Skeletal muscle satellite cell (primary cell): ENCODE measurements at regions not wholly inside any gene's neighbourhood (a gene's known extent, or its start where the extent isn't known, plus 50 kb on each side); places are given as distances from the start of the nearest gene placed in this dataset.
"Not testable (repeated sequence)": the region's sequence is repeated elsewhere in the genome, so short reads cannot be mapped to it uniquely, and the experiment has no call there.

Experiments
- H3K27me3 ChIP-seq: 2 replicates; pipeline ENCODE4 v1.7.0; 2013; ENCODE audit warnings: low read length; ENCODE audit not compliant: control insufficient read depth, insufficient read depth
- H3K36me3 ChIP-seq: 2 replicates; pipeline ENCODE4 v1.7.0; 2013; ENCODE audit warnings: mild to moderate bottlenecking, control low read depth, low read length; ENCODE audit not compliant: insufficient read depth
- H3K4me1 ChIP-seq: 2 replicates; pipeline ENCODE4 v1.7.0; 2013; ENCODE audit warnings: low read length; ENCODE audit not compliant: control insufficient read depth, insufficient read depth
- H3K4me2 ChIP-seq: 2 replicates; pipeline ENCODE4 v1.7.0; 2013; ENCODE audit warnings: mild to moderate bottlenecking, low read length
- H3K4me3 ChIP-seq: 2 replicates; pipeline ENCODE4 v1.7.0; 2013; ENCODE audit warnings: low read length
- H3K9ac ChIP-seq: 2 replicates; pipeline ENCODE4 v1.7.0; 2013; ENCODE audit warnings: mild to moderate bottlenecking, low read depth, low read length, moderate library complexity
- H3K9me3 ChIP-seq: replicated peaks from 2 replicates; pipeline ENCODE4 v1.7.0; 2013; ENCODE audit warnings: mild to moderate bottlenecking, control low read depth, low read length

- H3K27me3 ChIP-seq, result no peaks in the 10 kb centered on the region
- no peaks in the 10 kb centered on the region for H3K9me3 ChIP-seq
- H3K9ac ChIP-seq, result no peak overlapping the region
- no peaks in the 10 kb centered on the region for H3K4me1 ChIP-seq
- H3K36me3 ChIP-seq, result no peaks in the 10 kb centered on the region
- no peak overlapping the region for H3K4me3 ChIP-seq
- H3K4me2 ChIP-seq, result no peak overlapping the region
These were observed 388.6 kb upstream of the MBL2 start for GRCh38 chr10:53161231-53161630.

- H3K27me3 ChIP-seq, H3K4me2 ChIP-seq, H3K4me3 ChIP-seq, H3K9me3 ChIP-seq, H3K9ac ChIP-seq, H3K36me3 ChIP-seq, H3K4me1 ChIP-seq: not testable (repeated sequence)
These were observed 383.1 kb upstream of the MBL2 start for GRCh38 chr10:53155674-53156073.

- Histone ChIP-seq H3K4me3 (no peak overlapping the region), H3K4me1 (no peaks in the 10 kb centered on the region), H3K9ac (no peak overlapping the region), H3K4me2 (no peak overlapping the region), H3K27me3 (no peaks in the 10 kb centered on the region), H3K36me3 (no peaks in the 10 kb centered on the region), H3K9me3 (peaks cover 3% of the 10 kb centered on the region)
These were observed 381.2 kb upstream of the MBL2 start for GRCh38 chr10:53153831-53154230.

- H3K4me3 ChIP-seq, result no peak overlapping the region
- H3K9ac ChIP-seq, result no peak overlapping the region
These were observed 367.9 kb upstream of the MBL2 start for GRCh38 chr10:53140506-53140905.

GRCh38 chr10:53135897-53136253, 363.3 kb upstream of the MBL2 start:
- no peak overlapping the region for H3K9ac ChIP-seq
- H3K36me3 ChIP-seq, result no peaks in the 10 kb centered on the region
- H3K27me3 ChIP-seq, result no peaks in the 10 kb centered on the region
- no peak overlapping the region for H3K4me3 ChIP-seq
- H3K4me1 ChIP-seq, result no peaks in the 10 kb centered on the region
- H3K9me3 ChIP-seq, result no peaks in the 10 kb centered on the region
- no peak overlapping the region for H3K4me2 ChIP-seq

More at GRCh38 chr10:53140506-53140905, 367.9 kb upstream of the MBL2 start:
- Histone ChIP-seq H3K27me3 (no peaks in the 10 kb centered on the region), H3K4me2 (no peak overlapping the region), H3K36me3 (no peaks in the 10 kb centered on the region), H3K9me3 (no peaks in the 10 kb centered on the region), H3K4me1 (no peaks in the 10 kb centered on the region)

- Histone ChIP-seq H3K4me1 (no peaks in the 10 kb centered on the region), H3K4me3 (no peak overlapping the region), H3K9ac (no peak overlapping the region), H3K36me3 (no peaks in the 10 kb centered on the region), H3K27me3 (no peaks in the 10 kb centered on the region), H3K4me2 (no peak overlapping the region), H3K9me3 (no peaks in the 10 kb centered on the region)
These were observed 362.8 kb upstream of the MBL2 start for GRCh38 chr10:53135213-53135896.

- no peaks in the 10 kb centered on the region for H3K9me3 ChIP-seq
- no peaks in the 10 kb centered on the region for H3K4me1 ChIP-seq
- H3K9ac ChIP-seq, result no peak overlapping the region
- H3K4me2 ChIP-seq, result no peak overlapping the region
- no peaks in the 10 kb centered on the region for H3K36me3 ChIP-seq
- H3K4me3 ChIP-seq, result no peak overlapping the region
- no peaks in the 10 kb centered on the region for H3K27me3 ChIP-seq
These were observed 361.5 kb upstream of the MBL2 start for GRCh38 chr10:53134050-53134449.

GRCh38 chr10:53130337-53130736, 357.8 kb upstream of the MBL2 start:
- Histone ChIP-seq H3K4me1 (no peaks in the 10 kb centered on the region), H3K4me2 (no peak overlapping the region), H3K4me3 (no peak overlapping the region), H3K9ac (no peak overlapping the region), H3K9me3 (no peaks in the 10 kb centered on the region), H3K36me3 (no peaks in the 10 kb centered on the region), H3K27me3 (no peaks in the 10 kb centered on the region)

GRCh38 chr10:53127686-53128085, 355.1 kb upstream of the MBL2 start:
- Histone ChIP-seq H3K9ac (no peak overlapping the region), H3K9me3 (no peaks in the 10 kb centered on the region), H3K4me3 (no peak overlapping the region), H3K36me3 (no peaks in the 10 kb centered on the region), H3K27me3 (no peaks in the 10 kb centered on the region), H3K4me1 (no peaks in the 10 kb centered on the region), H3K4me2 (no peak overlapping the region)

- H3K36me3 ChIP-seq, result no peaks in the 10 kb centered on the region
- no peaks in the 10 kb centered on the region for H3K27me3 ChIP-seq
- no peak overlapping the region for H3K4me3 ChIP-seq
- H3K9me3 ChIP-seq, result peaks cover 3% of the 10 kb centered on the region
- H3K4me1 ChIP-seq, result no peaks in the 10 kb centered on the region
- H3K4me2 ChIP-seq, result no peak overlapping the region
- H3K9ac ChIP-seq, result no peak overlapping the region
These were observed 350.7 kb upstream of the MBL2 start for GRCh38 chr10:53123311-53123710.

GRCh38 chr10:53122281-53122680, 349.7 kb upstream of the MBL2 start:
- Histone ChIP-seq H3K4me3 (no peak overlapping the region), H3K4me2 (no peak overlapping the region), H3K27me3 (no peaks in the 10 kb centered on the region), H3K4me1 (no peaks in the 10 kb centered on the region), H3K36me3 (no peaks in the 10 kb centered on the region), H3K9me3 (peaks cover 3% of the 10 kb centered on the region), H3K9ac (no peak overlapping the region)

- Histone ChIP-seq H3K4me1 (no peaks in the 10 kb centered on the region), H3K4me3 (no peak overlapping the region), H3K9ac (no peak overlapping the region), H3K27me3 (no peaks in the 10 kb centered on the region), H3K4me2 (no peak overlapping the region), H3K36me3 (no peaks in the 10 kb centered on the region), H3K9me3 (peaks cover 6% of the 10 kb centered on the region)
These were observed 343.1 kb upstream of the MBL2 start for GRCh38 chr10:53115660-53116059.
